IPS-NIHi7 (cell line): ENCODE measurements at regions not wholly inside any gene's neighbourhood (a gene's known extent, or its start where the extent isn't known, plus 50 kb on each side); places are given as distances from the start of the nearest gene placed in this dataset.

Experiments
- DNase-seq: peaks from one replicate; pipeline ENCODE4 v3.0.0; 2012; ENCODE audit warnings: mixed read lengths; ENCODE audit errors: extremely low spot score

DNA sequence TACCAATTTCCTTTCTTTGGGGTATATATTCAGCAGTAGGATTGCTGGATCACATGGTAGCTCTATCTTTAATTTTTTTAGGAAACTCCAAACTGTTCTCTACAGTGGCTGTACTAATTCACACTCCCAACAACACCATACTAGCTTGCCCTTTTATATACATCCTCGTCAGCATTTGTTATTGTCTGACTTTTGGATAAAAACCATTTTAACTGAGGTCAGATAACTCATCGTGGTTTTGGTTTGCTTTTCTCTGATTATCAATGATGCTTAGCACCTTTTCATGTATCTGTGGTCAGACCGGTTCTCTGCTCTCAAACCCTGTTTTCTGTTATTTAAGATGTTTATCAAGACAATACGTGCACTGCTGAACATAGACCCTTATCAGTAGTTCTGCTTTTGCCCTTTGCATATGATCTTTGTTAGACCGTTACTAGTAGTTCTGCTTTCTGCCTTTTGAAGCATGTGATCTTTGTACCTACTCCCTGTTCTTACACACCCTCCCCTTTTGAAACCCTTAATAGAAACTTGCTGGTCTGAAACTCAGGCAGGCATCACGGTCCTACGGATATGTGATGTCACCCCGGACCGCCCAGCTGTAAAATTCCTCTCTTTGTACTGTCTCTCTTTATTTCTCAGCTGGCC lies 474.3 kb downstream of the RSL24D1 start:
- no peak for DNase-seq

DNA sequence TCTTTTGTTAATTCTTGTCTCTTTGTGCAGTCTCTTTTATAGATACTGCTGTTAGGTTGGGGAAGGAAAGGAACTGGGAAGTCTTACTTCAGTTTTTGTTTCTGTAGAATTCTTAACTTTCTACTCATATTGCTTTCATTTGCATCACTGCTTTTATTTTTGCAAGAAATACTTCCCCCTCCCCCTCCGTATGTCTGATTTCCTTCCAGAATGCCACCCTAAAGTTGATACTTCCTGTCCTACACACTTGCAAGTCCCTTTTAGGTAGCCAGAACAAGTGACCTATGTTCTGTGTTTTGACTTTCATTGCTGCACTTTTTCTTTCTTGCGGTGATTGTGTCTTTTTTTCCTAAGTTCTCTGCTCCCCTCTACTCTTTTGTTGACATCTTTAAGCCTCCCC lies 477.4 kb downstream of the RSL24D1 start:
- DNase-seq: no peak

DNA sequence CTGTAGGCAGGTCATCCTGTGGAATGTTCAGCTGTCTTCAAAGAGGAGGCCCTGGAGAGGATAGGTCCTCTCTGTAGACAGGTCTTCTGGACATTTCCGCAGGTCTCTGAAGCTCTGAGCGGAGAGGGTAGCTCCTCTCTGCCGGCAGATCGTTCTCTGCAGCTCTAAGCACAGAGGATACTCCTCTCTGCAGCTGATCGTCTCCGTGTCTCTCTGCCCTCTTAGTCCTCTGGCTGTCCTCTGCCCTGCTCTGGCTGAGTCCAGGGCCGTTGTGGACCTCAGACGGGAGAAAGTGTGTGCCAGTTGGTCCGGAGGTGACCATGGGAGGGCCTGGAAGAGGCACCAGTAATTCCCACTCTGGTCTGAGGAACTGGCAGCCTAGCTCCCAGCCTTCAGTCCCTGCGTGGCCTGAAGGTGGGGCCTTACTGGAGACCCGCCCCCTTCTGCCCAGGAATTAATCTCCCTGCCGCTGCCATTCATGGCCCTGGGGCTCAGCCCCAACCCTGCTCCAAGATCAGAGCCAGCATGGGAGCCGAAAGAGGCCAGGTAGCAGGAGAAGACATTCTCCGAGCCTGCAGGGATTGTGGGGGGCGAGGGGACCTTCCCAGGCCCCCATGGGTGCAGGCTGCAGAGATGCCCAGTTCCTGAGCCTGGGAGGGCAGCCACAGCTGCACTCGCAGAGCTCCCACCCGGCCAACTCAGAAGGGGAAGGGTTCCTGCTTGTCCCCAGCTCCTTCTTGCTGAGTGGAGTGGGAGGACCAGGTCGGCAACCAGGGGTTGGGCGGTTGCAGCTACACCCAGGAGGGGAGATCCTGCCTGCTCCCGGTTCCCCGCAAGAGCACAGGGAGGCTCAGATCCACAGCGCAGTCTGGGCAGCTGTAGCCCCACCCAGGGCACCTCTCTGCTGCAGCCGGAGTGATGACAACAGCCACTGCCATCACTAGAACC lies 488.7 kb downstream of the RSL24D1 start:
- peak; percentile 13 for DNase-seq

DNA sequence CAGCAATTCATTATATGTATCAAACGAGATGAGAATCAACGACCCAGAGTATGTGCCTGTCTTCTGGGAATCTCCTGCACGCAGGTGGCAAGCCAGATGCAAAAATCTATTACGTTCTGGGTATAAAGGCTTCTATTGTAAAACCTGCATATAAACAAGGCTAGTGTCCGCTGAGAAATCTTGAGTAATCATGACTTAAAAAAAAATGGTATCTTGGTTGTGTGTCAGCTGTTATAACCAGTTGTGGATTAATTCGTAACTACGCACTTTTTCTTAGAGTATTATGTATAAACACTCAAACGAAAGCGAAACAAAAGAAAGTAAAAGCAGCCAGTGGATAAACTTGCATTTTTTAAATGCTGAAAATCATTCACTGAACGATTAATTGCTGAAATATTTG lies 509.1 kb downstream of the RSL24D1 start:
- no peak for DNase-seq
